ENCODE measurements at regions not wholly inside any gene's neighbourhood (a gene's known extent, or its start where the extent isn't known, plus 50 kb on each side); places are given as distances from the start of the nearest gene placed in this dataset.
"Not testable (repeated sequence)": the region's sequence is repeated elsewhere in the genome, so short reads cannot be mapped to it uniquely, and the experiment has no call there.

- not testable (repeated sequence) for DNase-seq
Observed at GRCh38 chr4:11996581-11996980, 567.9 kb upstream of the HS3ST1 start.

- DNase-seq, result no peak
Observed at GRCh38 chr4:11976726-11977263, 548.1 kb upstream of the HS3ST1 start.

GRCh38 chr4:11973270-11973669 is 544.6 kb upstream of the HS3ST1 start:
- DNase-seq, result no peak

- no peak for DNase-seq
Observed at GRCh38 chr4:11970754-11971153, 542.1 kb upstream of the HS3ST1 start.

GRCh38 chr4:11966782-11967181 is 538.1 kb upstream of the HS3ST1 start:
- DNase-seq, result no peak

GRCh38 chr4:11954093-11954492 is 525.4 kb upstream of the HS3ST1 start:
- no peak for DNase-seq

GRCh38 chr4:11949355-11949754 is 520.7 kb upstream of the HS3ST1 start:
- no peak for DNase-seq

- DNase-seq, result not testable (repeated sequence)
Observed at GRCh38 chr4:11947629-11948028, 518.9 kb upstream of the HS3ST1 start.

- DNase-seq, result no peak
Observed at GRCh38 chr4:11937941-11938340, 509.2 kb upstream of the HS3ST1 start.

- DNase-seq, result no peak
Observed at GRCh38 chr4:11931266-11931820, 502.6 kb upstream of the HS3ST1 start.

GRCh38 chr4:11929080-11929479 is 500.4 kb upstream of the HS3ST1 start:
- no peak for DNase-seq

- DNase-seq, result no peak
Observed at GRCh38 chr4:11919316-11919715, 490.6 kb upstream of the HS3ST1 start.

GRCh38 chr4:11914406-11914805 is 485.7 kb upstream of the HS3ST1 start:
- DNase-seq, result no peak

GRCh38 chr4:11912886-11913285 is 484.2 kb upstream of the HS3ST1 start:
- DNase-seq, result no peak

- DNase-seq, result no peak
Observed at GRCh38 chr4:11910812-11911211, 482.1 kb upstream of the HS3ST1 start.

- no peak for DNase-seq
Observed at GRCh38 chr4:11908712-11909111, 480.0 kb upstream of the HS3ST1 start.

GRCh38 chr4:11908205-11908604 is 479.5 kb upstream of the HS3ST1 start:
- no peak for DNase-seq

GRCh38 chr4:11904846-11905739 is 476.4 kb upstream of the HS3ST1 start:
- no peak for DNase-seq

- DNase-seq, result no peak
Observed at GRCh38 chr4:11904117-11904535, 475.4 kb upstream of the HS3ST1 start.

GRCh38 chr4:11901089-11901488 is 472.4 kb upstream of the HS3ST1 start:
- DNase-seq, result no peak

- no peak for DNase-seq
Observed at GRCh38 chr4:11900359-11900758, 471.7 kb upstream of the HS3ST1 start.

GRCh38 chr4:11898796-11899195 is 470.1 kb upstream of the HS3ST1 start:
- no peak for DNase-seq

GRCh38 chr4:11895766-11896165 is 467.1 kb upstream of the HS3ST1 start:
- no peak for DNase-seq

GRCh38 chr4:11894977-11895376 is 466.3 kb upstream of the HS3ST1 start:
- no peak for DNase-seq
